Hepatocyte (in vitro differentiated cells): ENCODE measurements at regions not wholly inside any gene's neighbourhood (a gene's known extent, or its start where the extent isn't known, plus 50 kb on each side); places are given as distances from the start of the nearest gene placed in this dataset.

ENCODE experiments used
- DNase-seq: peaks from one replicate; pipeline ENCODE4 v3.0.0-alpha.2; 2016; ENCODE audit warnings: low spot score
- H2AFZ ChIP-seq: fragments of 200-600 bp; sonication (generic); 2 replicates; pipeline ENCODE4 v1.6.0; 2016; ENCODE audit warnings: antibody characterized with exemption, mild to moderate bottlenecking
- H3K27ac ChIP-seq: fragments of 200-600 bp; sonication (generic); 2 replicates; pipeline ENCODE4 v1.5.1; 2016; ENCODE audit warnings: mild to moderate bottlenecking
- H3K27me3 ChIP-seq: fragments of 200-600 bp; sonication (generic); 2 replicates; pipeline ENCODE4 v1.6.1; 2016
- H3K36me3 ChIP-seq: fragments of 200-600 bp; sonication (generic); replicated peaks from 2 replicates; pipeline ENCODE4 v1.5.1; 2016; ENCODE audit warnings: low read depth; ENCODE audit not compliant: insufficient read depth
- H3K4me1 ChIP-seq: fragments of 200-600 bp; sonication (generic); 2 replicates; pipeline ENCODE4 v1.5.1; 2016; ENCODE audit warnings: mild to moderate bottlenecking, moderate library complexity; ENCODE audit not compliant: insufficient read depth
- H3K4me2 ChIP-seq: fragments of 200-600 bp; sonication (generic); 2 replicates; pipeline ENCODE4 v1.6.0; 2016
- H3K4me3 ChIP-seq: fragments of 200-600 bp; sonication (generic); 2 replicates; pipeline ENCODE4 v1.5.1; 2016; ENCODE audit warnings: mild to moderate bottlenecking
- H3K79me2 ChIP-seq: fragments of 200-600 bp; sonication (generic); 2 replicates; pipeline ENCODE4 v1.6.0; 2017; ENCODE audit warnings: mild to moderate bottlenecking
- H3K9me2 ChIP-seq: fragments of 200-600 bp; sonication (generic); replicated peaks from 2 replicates; pipeline ENCODE4 v1.6.0; 2017; ENCODE audit warnings: mild to moderate bottlenecking; ENCODE audit not compliant: insufficient read depth
- H3K9me3 ChIP-seq: fragments of 200-600 bp; sonication (generic); 2 replicates; pipeline ENCODE4 v1.5.1; 2016; ENCODE audit warnings: low read depth, mild to moderate bottlenecking
- H4K20me1 ChIP-seq: fragments of 200-600 bp; sonication (generic); 2 replicates; pipeline ENCODE4 v1.6.0; 2016; ENCODE audit warnings: mild to moderate bottlenecking; ENCODE audit not compliant: insufficient read depth, poor library complexity, severe bottlenecking
- CTCF ChIP-seq: fragments of 200-600 bp; sonication (generic); IDR thresholded peaks from 2 replicates; pipeline ENCODE4 v1.5.1; 2016; ENCODE audit warnings: antibody characterized with exemption, mild to moderate bottlenecking; ENCODE audit not compliant: poor library complexity
- EZH2 ChIP-seq: fragments of 200-600 bp; sonication (generic); IDR thresholded peaks from 2 replicates; pipeline ENCODE4 v1.6.1; 2016; ENCODE audit warnings: antibody characterized with exemption, mild to moderate bottlenecking, borderline replicate concordance
- EZH2phosphoT487 ChIP-seq: fragments of 200-600 bp; sonication (generic); IDR thresholded peaks from one replicate; pipeline ENCODE4 v1.6.1; 2018; ENCODE audit warnings: antibody characterized with exemption, mild to moderate bottlenecking, low read depth, moderate library complexity; ENCODE audit not compliant: unreplicated experiment, severe bottlenecking
- WGBS: methylation state at CpG from one replicate; pipeline ENCODE4 v1.1.6; 2016; ENCODE audit warnings: low lambda C conversion rate; ENCODE audit errors: missing lambda C conversion rate; 5-methylcytosine and 5-hydroxymethylcytosine counted together

DNA sequence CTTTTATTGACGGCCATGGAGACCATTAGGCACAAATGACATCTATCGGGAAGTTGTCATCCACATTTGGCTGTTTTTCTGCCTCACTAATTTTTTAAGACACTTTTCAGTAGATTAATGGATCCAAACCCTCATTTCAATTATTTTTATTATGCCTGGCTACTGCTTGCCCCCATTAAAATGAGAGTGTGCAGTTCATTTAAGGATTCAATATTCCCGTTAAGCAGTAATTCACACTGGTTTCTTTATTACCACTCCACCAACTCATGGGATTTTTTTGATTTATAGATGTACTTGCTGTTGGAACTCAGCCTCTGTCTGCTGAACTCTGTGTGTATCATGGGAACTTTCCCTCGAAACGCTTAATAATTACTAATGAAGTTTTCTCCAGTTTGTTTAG, 291.8 kb upstream of the PRKX start:
- Histone ChIP-seq H3K36me3 (no peaks in the 10 kb centered on the region), H2AFZ (no peak overlapping the region), H3K4me2 (no peak overlapping the region), H3K9me3 (no peaks in the 10 kb centered on the region), H3K4me1 (no peaks in the 10 kb centered on the region), H3K4me3 (no peak overlapping the region), H3K27ac (no peak overlapping the region), H3K9me2 (no peaks in the 10 kb centered on the region), H3K27me3 (no peaks in the 10 kb centered on the region), H3K79me2 (no peaks in the 10 kb centered on the region), H4K20me1 (no peaks in the 10 kb centered on the region)
- TF ChIP-seq CTCF = no peak
- TF ChIP-seq EZH2phosphoT487 = no peak
- no peak for TF ChIP-seq EZH2
- no peak for DNase-seq
- WGBS = 78% methylated on average over 5 of the region's 5 CpGs

DNA sequence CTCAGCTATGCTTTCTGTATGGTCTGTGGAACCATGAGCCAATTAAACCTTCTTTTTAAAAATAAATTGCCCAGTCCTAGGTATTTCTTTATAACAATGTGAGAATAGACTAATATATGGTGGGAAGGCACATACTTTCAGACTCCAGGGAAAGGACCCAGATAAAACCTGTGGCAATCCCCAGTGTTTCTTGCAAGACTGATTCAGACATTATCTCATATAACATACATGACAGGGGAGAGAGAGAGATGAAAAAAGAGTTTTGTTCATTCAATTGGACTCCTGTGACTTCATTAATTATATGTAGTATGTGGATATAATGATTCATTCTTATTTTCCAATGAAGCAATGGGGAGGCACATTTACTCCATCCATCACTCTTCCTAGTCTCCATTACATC, 291.4 kb upstream of the PRKX start:
- H3K9me3 ChIP-seq = no peaks in the 10 kb centered on the region
- no peak for TF ChIP-seq EZH2
- TF ChIP-seq EZH2phosphoT487 = no peak
- TF ChIP-seq CTCF = no peak
- H3K4me3 ChIP-seq = no peak overlapping the region
- no peaks in the 10 kb centered on the region for H3K4me1 ChIP-seq
- no peaks in the 10 kb centered on the region for H4K20me1 ChIP-seq
- no peaks in the 10 kb centered on the region for H3K9me2 ChIP-seq
- H3K27ac ChIP-seq = no peak overlapping the region
- no peak overlapping the region for H2AFZ ChIP-seq
- no peak overlapping the region for H3K4me2 ChIP-seq
- H3K27me3 ChIP-seq = no peaks in the 10 kb centered on the region
- no peaks in the 10 kb centered on the region for H3K36me3 ChIP-seq
- H3K79me2 ChIP-seq = no peaks in the 10 kb centered on the region
- DNase-seq = no peak

DNA sequence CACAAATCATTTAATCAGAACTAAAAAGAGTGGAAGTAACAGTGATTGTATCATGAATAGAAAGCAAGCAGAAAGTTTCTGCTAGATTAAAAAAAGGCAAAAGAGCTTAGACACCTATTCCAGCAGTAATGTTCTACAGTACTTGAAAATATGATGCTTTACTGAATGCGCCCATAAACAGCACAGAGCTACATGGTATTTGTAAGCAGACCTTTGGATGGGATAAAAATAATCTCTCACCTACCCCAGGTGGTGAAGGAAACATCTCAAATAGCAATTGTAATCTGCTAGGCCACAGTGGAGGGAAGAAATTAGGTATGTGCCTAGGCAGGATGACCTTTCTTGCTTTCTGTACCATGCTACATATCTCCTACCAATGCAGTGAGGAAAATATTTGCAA, 280.9 kb upstream of the PRKX start:
- Histone ChIP-seq H3K9me2 (no peaks in the 10 kb centered on the region), H2AFZ (no peak overlapping the region), H3K4me1 (no peaks in the 10 kb centered on the region), H3K27ac (no peak overlapping the region), H3K79me2 (no peaks in the 10 kb centered on the region), H3K4me3 (no peak overlapping the region), H4K20me1 (no peaks in the 10 kb centered on the region), H3K27me3 (no peaks in the 10 kb centered on the region), H3K36me3 (no peaks in the 10 kb centered on the region), H3K9me3 (no peaks in the 10 kb centered on the region), H3K4me2 (no peak overlapping the region)
- TF ChIP-seq EZH2phosphoT487 (no peak), CTCF (no peak), EZH2 (no peak)
- no peak for DNase-seq
- WGBS = 90% methylated on average over 1 of the region's 1 CpG

- no peak for TF ChIP-seq CTCF
- no peak for TF ChIP-seq EZH2
- TF ChIP-seq EZH2phosphoT487 = no peak
- Histone ChIP-seq H3K79me2 (no peaks in the 10 kb centered on the region), H3K9me2 (no peaks in the 10 kb centered on the region), H2AFZ (no peak overlapping the region), H3K4me1 (no peaks in the 10 kb centered on the region), H4K20me1 (no peaks in the 10 kb centered on the region), H3K4me3 (no peak overlapping the region), H3K27me3 (no peaks in the 10 kb centered on the region), H3K9me3 (no peaks in the 10 kb centered on the region), H3K27ac (no peak overlapping the region), H3K4me2 (no peak overlapping the region), H3K36me3 (no peaks in the 10 kb centered on the region)
- peak; percentile 13 for DNase-seq
- 92% methylated on average over 1 of the region's 1 CpG for WGBS
These were observed 277.1 kb upstream of the PRKX start for GRCh38 chrX:3990569-3990968.
